Lung (tissue), 11 donors: ENCODE measurements at regions not wholly inside any gene's neighbourhood (a gene's known extent, or its start where the extent isn't known, plus 50 kb on each side); places are given as distances from the start of the nearest gene placed in this dataset.
"Not testable (repeated sequence)": the region's sequence is repeated elsewhere in the genome, so short reads cannot be mapped to it uniquely, and the experiment has no call there.

Experiments
- ATAC-seq: fragments of 200-7000 bp; cut with Tn5 transposase; one replicate; pipeline ENCODE4 v1.9.1; 2020; ENCODE audit warnings: moderate number of reproducible peaks; ENCODE audit not compliant: insufficient read depth, low FRiP score
- DNase-seq, 3 donors: peaks; one replicate each; pipeline ENCODE4 v3.0.0-alpha.2; 2013 to 2017
- H3K27ac ChIP-seq, 2 donors: one replicate each; pipeline ENCODE4 v1.5.1; 2013; ENCODE audit warnings: mild to moderate bottlenecking in 2 of 2, moderate library complexity in 2 of 2, control low read depth in 1 of 2, inconsistent platforms in 1 of 2, low read depth in 1 of 2, low read length in 1 of 2
- H3K27me3 ChIP-seq, 3 donors: one replicate each; pipeline ENCODE4 v1.5.1; 2013; ENCODE audit warnings: low read length in 2 of 3; ENCODE audit not compliant: control insufficient read depth in 3 of 3, insufficient read depth in 3 of 3
- H3K36me3 ChIP-seq, 4 donors: one replicate each; pipeline ENCODE4 v1.5.1; 2013; ENCODE audit warnings: low read length in 4 of 4, mild to moderate bottlenecking in 1 of 4, moderate library complexity in 1 of 4; ENCODE audit not compliant: control insufficient read depth in 4 of 4, insufficient read depth in 4 of 4
- H3K4me1 ChIP-seq, 5 donors: one replicate each; pipeline ENCODE4 v1.5.1; 2013; ENCODE audit warnings: low read length in 5 of 5, mild to moderate bottlenecking in 2 of 5, moderate library complexity in 1 of 5; ENCODE audit not compliant: control insufficient read depth in 5 of 5, insufficient read depth in 5 of 5
- H3K4me3 ChIP-seq: one replicate; pipeline ENCODE4 v1.5.1; 2013; ENCODE audit warnings: mild to moderate bottlenecking, control low read depth, moderate library complexity
- H3K9ac ChIP-seq, 2 donors: one replicate each; pipeline ENCODE4 v1.5.1; 2013; ENCODE audit warnings: low read length in 2 of 2, control low read depth in 1 of 2; ENCODE audit not compliant: insufficient read depth in 1 of 2
- H3K9me3 ChIP-seq, 4 donors: one replicate each; pipeline ENCODE4 v1.5.1; 2013; ENCODE audit warnings: low read length in 3 of 4, mild to moderate bottlenecking in 1 of 4, moderate library complexity in 1 of 4; ENCODE audit not compliant: control insufficient read depth in 4 of 4, insufficient read depth in 3 of 4
- WGBS, 2 donors: extraction: QIAGEN DNeasy Blood & Tissue Kit; methylation state at CpG; one replicate each; pipeline ENCODE4 v1.1.7; 2013; 5-methylcytosine and 5-hydroxymethylcytosine counted together
- TF ChIP-seq, protein P1 (sequence below): IDR thresholded peaks from 2 replicates; pipeline ENCODE4 v1.5.1; 2012; ENCODE audit warnings: mild to moderate bottlenecking; ENCODE audit errors: control extremely low read depth, extremely low read depth
- donor health status: control.
- donor health status: control.
- donor health status: Bipolar disorder and iron deficiency.
- donor health status: healthy.
- donor health status: DM: yes; HTN: yes; CAD: no.

DNA sequence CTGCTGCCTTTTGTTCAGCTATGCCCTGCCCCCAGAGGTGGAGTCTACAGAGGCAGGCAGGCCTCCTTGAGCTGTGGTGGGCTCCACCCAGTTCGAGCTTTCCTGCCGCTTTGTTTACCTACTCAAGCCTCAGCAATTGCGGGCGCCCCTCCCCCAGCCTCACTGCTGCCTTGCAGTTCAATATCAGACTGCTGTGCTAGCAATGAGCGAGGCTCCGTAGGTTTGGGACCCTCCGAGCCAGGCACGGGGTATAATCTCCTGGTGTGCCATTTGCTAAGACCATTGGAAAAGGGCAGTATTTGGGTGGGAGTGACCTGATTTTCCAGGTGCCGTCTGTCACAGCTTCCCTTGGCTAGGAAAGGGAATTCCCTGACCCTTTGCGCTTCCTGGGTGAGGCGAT, 51.9 kb downstream of the DIPK2A start:
- not testable (repeated sequence) for H3K27me3 ChIP-seq, H3K4me3 ChIP-seq, ATAC-seq, H3K9ac ChIP-seq, H3K9me3 ChIP-seq, H3K27ac ChIP-seq, H3K4me1 ChIP-seq, H3K36me3 ChIP-seq, DNase-seq
- WGBS, 2 donors, result 90 to 97% methylated on average over 9 to 11 of the region's 11 CpGs

DNA sequence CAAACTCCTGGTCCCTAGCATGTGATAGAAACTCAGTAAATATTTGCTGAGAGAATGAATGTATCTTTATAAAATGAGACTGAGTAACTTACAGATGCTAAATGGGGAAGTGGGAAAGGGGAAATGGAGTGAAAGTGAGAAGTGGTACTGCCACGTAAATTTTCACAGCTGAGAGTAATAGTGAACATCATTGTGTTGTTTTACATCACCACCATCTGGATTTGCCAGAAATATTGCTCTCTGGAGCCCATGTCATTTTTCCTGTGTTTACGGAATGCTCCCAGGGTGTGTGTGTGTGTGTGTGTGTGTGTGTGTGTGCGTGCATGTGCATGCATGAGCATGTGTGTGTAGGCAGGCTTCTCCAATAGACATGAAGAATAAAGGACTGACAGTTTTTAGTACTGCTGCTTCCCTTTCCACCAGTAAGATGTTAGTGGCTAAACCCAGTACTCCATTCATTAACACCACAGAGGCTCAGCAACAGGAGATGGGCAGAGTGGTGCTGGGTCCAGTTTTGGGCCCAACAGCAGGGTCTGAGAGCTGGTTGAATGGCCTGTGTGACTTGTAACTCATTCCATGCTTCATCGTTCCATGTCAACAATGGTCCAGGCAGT, 57.3 kb downstream of the DIPK2A start:
- Histone ChIP-seq H3K27me3 (no peaks in the 10 kb centered on the region), H3K9ac (no peak overlapping the region), H3K36me3 (no peaks in the 10 kb centered on the region), H3K27ac (no peak overlapping the region), H3K9me3 (no peaks in the 10 kb centered on the region), H3K4me1 (peaks cover 0 to 5% (median 0%) of the 10 kb centered on the region in 5 donors), H3K4me3 (no peak overlapping the region)
- WGBS, 2 donors, result 64 to 67% methylated on average over 4 of the region's 4 CpGs
- TF ChIP-seq, protein P1, sequence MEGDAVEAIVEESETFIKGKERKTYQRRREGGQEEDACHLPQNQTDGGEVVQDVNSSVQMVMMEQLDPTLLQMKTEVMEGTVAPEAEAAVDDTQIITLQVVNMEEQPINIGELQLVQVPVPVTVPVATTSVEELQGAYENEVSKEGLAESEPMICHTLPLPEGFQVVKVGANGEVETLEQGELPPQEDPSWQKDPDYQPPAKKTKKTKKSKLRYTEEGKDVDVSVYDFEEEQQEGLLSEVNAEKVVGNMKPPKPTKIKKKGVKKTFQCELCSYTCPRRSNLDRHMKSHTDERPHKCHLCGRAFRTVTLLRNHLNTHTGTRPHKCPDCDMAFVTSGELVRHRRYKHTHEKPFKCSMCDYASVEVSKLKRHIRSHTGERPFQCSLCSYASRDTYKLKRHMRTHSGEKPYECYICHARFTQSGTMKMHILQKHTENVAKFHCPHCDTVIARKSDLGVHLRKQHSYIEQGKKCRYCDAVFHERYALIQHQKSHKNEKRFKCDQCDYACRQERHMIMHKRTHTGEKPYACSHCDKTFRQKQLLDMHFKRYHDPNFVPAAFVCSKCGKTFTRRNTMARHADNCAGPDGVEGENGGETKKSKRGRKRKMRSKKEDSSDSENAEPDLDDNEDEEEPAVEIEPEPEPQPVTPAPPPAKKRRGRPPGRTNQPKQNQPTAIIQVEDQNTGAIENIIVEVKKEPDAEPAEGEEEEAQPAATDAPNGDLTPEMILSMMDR, result no peak
- DNase-seq (peak in 2 of 3 donors; percentile 15 to 17), ATAC-seq (no peak)

GRCh38 chr3:144029769-144030168, 58.1 kb downstream of the DIPK2A start:
- Histone ChIP-seq H3K27ac (no peak overlapping the region), H3K27me3 (no peaks in the 10 kb centered on the region), H3K4me1 (peaks cover 0 to 5% (median 0%) of the 10 kb centered on the region in 5 donors), H3K9ac (no peak overlapping the region), H3K36me3 (no peaks in the 10 kb centered on the region), H3K4me3 (no peak overlapping the region), H3K9me3 (no peaks in the 10 kb centered on the region)
- WGBS, 2 donors, result 94 to 97% methylated on average over 2 of the region's 2 CpGs
- TF ChIP-seq, protein P1, result no peak
- DNase-seq, result no peak
- ATAC-seq, result no peak

DNA sequence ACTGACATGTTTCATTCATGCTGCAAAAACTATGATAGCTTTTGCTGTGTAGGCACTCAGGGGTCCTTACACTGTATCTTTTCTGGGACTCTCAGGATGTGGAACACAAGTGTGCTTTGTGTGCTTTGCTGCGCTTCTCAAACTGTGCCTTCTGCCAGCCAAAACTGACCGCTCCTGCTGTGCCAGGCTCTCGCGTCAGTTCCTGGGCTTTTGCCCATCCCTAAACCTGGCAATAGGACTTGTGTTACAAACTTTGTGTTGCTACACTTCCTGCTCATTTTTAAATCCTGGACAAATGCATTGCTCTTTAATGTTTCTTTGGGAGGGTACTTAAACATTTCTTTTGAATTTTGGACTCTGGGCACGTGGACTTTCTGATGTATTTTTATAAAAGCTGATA, 60.3 kb downstream of the DIPK2A start:
- Histone ChIP-seq H3K36me3 (no peaks in the 10 kb centered on the region), H3K9ac (no peak overlapping the region), H3K4me3 (no peak overlapping the region), H3K27me3 (no peaks in the 10 kb centered on the region), H3K4me1 (peaks cover 0 to 5% (median 0%) of the 10 kb centered on the region in 5 donors), H3K9me3 (no peaks in the 10 kb centered on the region), H3K27ac (no peak overlapping the region)
- DNase-seq, result peak in 2 of 3 donors; percentile 29 to 53
- no peak for ATAC-seq
- TF ChIP-seq, protein P1, result no peak
- 45 to 65% methylated on average over 5 of the region's 5 CpGs for WGBS, 2 donors
